ENCODE measurements at regions not wholly inside any gene's neighbourhood (a gene's known extent, or its start where the extent isn't known, plus 50 kb on each side); places are given as distances from the start of the nearest gene placed in this dataset.

DNA sequence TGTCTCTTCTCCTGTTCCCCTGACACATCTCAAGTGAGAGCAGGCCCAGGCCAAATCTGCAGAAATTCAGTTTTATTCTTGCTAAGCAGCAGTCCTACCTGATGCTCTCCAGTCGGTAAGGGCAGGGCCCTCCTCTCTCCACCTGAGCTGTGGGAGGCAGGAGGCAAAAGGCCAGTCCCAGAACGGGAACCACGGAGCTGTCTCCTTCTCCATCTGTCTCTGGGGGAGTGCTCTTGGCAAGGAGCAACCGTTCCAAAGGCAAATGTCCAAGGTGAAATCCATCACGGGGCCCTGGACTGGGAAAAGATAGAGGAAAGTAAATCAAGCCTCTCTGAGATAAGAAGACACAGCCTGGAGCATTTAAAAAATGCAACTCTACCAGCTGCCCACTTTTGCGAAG lies 65.2 kb upstream of the CDON start:
- TF ChIP-seq POLR2AphosphoS5 (IDR thresholded peaks at IDR 0.05; ENCODE audit: low read depth, low read length), result no peak
- TF ChIP-seq, protein P1, sequence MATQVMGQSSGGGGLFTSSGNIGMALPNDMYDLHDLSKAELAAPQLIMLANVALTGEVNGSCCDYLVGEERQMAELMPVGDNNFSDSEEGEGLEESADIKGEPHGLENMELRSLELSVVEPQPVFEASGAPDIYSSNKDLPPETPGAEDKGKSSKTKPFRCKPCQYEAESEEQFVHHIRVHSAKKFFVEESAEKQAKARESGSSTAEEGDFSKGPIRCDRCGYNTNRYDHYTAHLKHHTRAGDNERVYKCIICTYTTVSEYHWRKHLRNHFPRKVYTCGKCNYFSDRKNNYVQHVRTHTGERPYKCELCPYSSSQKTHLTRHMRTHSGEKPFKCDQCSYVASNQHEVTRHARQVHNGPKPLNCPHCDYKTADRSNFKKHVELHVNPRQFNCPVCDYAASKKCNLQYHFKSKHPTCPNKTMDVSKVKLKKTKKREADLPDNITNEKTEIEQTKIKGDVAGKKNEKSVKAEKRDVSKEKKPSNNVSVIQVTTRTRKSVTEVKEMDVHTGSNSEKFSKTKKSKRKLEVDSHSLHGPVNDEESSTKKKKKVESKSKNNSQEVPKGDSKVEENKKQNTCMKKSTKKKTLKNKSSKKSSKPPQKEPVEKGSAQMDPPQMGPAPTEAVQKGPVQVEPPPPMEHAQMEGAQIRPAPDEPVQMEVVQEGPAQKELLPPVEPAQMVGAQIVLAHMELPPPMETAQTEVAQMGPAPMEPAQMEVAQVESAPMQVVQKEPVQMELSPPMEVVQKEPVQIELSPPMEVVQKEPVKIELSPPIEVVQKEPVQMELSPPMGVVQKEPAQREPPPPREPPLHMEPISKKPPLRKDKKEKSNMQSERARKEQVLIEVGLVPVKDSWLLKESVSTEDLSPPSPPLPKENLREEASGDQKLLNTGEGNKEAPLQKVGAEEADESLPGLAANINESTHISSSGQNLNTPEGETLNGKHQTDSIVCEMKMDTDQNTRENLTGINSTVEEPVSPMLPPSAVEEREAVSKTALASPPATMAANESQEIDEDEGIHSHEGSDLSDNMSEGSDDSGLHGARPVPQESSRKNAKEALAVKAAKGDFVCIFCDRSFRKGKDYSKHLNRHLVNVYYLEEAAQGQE (IDR thresholded peaks at IDR 0.05; ENCODE audit: insufficient read depth in 1 of 2, low read depth in 2 of 2, low read length in 2 of 2), result no peak

All from PFSK-1 (cell line).